ENCODE measurements at regions not wholly inside any gene's neighbourhood (a gene's known extent, or its start where the extent isn't known, plus 50 kb on each side); places are given as distances from the start of the nearest gene placed in this dataset.
"Not testable (repeated sequence)": the region's sequence is repeated elsewhere in the genome, so short reads cannot be mapped to it uniquely, and the experiment has no call there.

DNA sequence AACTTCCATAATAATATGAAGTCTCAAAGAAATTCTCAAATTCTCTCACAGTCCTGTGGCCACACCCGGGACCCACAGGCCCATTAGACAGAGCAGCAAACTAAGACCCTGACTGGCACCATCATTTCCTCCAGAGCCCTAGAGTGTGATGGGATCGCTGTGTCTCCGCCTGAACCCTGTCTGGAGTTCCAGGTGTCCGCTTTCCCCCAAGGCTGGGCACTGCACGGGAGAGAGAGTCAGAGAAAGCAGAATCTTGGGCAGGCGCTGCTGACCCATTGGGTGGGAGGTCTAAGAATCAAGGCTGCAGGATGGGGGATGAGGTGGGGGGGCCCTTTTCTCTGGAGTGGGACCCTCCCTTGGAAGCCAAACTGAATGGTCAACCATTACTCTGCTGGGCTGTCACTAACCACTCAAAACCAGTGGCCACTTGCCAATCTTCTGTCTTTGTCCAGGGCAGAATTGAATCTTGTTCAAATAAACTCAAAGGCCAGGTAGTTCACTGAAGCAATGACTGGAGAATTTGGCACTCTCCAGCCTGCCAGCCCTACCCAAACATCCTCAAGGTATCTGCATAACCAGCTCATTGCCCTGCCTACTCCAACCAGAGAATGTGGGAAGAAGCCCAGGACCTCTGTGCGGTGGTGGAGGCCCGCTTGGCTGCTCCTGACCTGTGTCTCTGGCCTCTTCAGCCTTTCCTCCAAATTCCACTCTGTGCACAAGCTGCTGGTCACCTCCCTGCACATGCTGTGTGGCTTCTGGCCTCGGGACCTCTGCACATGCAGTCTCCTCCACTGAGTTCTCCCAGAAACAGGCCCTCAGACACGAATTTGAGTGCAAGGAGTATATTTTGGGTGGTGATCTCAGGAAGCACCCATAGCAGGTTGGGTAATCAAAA, 141.1 kb downstream of the CEBPB start:
- no peak overlapping the region for H3K4me3 ChIP-seq (ENCODE audit: low read depth, poor library complexity, severe bottlenecking)
- 83 to 85% methylated on average over 10 of the region's 10 CpGs for WGBS, 2 donors
- peak; percentile 21 to 73 for DNase-seq (ENCODE audit: low spot score in 2 of 2)

DNA sequence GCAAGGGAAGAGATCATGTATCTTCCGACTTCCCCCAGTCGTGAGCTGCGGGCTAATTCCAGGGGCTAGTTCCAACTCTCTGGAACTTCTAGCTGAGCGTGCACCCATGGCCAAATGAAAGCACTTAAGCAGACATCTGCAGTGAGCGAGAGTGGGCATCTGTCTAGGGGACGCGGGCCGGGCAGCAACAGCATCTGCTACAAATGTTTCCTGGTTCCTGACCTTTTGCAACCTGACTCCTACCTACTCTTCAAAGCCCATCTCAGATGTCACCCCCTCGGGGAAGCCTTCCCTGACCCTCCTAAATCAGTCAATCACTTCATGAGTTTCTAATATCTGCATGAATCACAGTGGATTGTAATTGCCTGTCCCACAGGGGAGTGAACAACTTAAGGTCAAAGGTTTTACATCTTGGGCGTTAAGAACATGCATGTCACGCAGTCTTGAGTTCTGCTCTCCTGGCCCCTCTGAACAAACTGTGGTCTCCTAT, 141.9 kb downstream of the CEBPB start:
- TF ChIP-seq POLR2A (IDR thresholded peaks at IDR 0.05) = no peak
- TF ChIP-seq, protein P1, sequence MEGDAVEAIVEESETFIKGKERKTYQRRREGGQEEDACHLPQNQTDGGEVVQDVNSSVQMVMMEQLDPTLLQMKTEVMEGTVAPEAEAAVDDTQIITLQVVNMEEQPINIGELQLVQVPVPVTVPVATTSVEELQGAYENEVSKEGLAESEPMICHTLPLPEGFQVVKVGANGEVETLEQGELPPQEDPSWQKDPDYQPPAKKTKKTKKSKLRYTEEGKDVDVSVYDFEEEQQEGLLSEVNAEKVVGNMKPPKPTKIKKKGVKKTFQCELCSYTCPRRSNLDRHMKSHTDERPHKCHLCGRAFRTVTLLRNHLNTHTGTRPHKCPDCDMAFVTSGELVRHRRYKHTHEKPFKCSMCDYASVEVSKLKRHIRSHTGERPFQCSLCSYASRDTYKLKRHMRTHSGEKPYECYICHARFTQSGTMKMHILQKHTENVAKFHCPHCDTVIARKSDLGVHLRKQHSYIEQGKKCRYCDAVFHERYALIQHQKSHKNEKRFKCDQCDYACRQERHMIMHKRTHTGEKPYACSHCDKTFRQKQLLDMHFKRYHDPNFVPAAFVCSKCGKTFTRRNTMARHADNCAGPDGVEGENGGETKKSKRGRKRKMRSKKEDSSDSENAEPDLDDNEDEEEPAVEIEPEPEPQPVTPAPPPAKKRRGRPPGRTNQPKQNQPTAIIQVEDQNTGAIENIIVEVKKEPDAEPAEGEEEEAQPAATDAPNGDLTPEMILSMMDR (IDR thresholded peaks at IDR 0.05) = no peak
- DNase-seq (ENCODE audit: low spot score in 2 of 2) = peak in 1 of 2 donors; percentile 78
- 74 to 89% methylated on average over 11 of the region's 11 CpGs for WGBS, 2 donors
- intact Hi-C loops (cut with DNase I; ENCODE audit: low total_unique reads) = no loop called here
- no peak overlapping the region for H3K4me3 ChIP-seq (ENCODE audit: low read depth, poor library complexity, severe bottlenecking)

More for the DNA sequence above, 141.1 kb downstream of the CEBPB start:
- TF ChIP-seq POLR2A (IDR thresholded peaks at IDR 0.05) = no peak
- TF ChIP-seq, protein P1 (IDR thresholded peaks at IDR 0.05) = no peak
- intact Hi-C loops (cut with DNase I; ENCODE audit: low total_unique reads) = no loop called here

DNA sequence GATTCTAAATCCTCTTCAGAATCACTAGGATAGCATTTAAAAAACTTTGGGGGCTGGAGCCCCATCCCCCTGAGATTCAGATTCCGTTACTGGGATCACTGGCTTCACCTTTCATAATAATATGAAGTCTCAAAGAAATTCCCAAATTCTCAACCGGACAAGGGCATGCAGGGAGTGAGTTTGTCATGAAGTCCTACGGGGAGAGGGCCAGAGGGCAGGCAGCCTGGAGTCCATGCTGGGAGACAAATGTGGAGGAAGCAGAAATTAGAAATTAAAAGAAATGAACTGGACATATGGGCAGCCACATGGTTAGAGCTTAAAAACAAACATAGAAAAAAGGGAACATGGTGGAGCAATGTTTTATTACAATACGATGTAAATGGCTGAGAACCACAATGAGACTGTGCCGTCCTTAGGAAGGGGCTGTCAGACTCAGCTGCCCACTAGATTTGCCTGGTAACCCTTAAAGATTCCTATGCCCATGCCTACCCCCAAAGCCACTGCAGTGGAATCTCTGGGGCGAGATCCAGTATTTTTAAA, 142.6 kb downstream of the CEBPB start:
- H3K4me3 ChIP-seq (ENCODE audit: low read depth, poor library complexity, severe bottlenecking) = no peak overlapping the region
- intact Hi-C loops (cut with DNase I; ENCODE audit: low total_unique reads) = no loop called here
- DNase-seq (ENCODE audit: low spot score in 2 of 2) = peak in 1 of 2 donors; percentile 70
- 82 to 83% methylated on average over 6 of the region's 6 CpGs for WGBS, 2 donors
- no peak for TF ChIP-seq POLR2A (IDR thresholded peaks at IDR 0.05)
- TF ChIP-seq, protein P1 (IDR thresholded peaks at IDR 0.05) = no peak

DNA sequence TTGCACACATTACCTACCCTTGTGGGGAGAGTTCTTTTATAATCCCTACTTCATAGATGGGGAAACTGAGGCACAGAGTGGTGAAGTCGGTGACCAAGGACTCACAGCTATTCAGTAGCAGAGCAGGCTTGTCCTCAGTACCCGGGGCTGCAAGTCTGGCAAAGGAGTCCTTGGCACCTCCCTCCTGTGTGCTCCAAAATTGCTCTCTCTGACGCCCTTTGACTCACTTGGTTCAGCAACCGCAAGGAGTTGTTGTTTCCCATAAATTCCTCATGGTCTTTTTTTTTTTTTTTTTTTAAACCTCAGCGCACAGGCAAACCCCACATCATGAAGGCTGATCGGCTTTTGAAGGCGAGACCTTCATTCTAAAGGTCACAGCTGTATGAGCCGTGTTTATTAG, 143.2 kb downstream of the CEBPB start:
- TF ChIP-seq, protein P1 (IDR thresholded peaks at IDR 0.05) = no peak
- TF ChIP-seq POLR2A (IDR thresholded peaks at IDR 0.05) = no peak
- intact Hi-C loops (cut with DNase I; ENCODE audit: low total_unique reads) = no loop called here
- WGBS, 2 donors = 29 to 34% methylated on average over 8 of the region's 8 CpGs
- DNase-seq (ENCODE audit: low spot score in 2 of 2) = peak; percentile 59 to 88
- H3K4me3 ChIP-seq (ENCODE audit: low read depth, poor library complexity, severe bottlenecking) = no peak overlapping the region

DNA sequence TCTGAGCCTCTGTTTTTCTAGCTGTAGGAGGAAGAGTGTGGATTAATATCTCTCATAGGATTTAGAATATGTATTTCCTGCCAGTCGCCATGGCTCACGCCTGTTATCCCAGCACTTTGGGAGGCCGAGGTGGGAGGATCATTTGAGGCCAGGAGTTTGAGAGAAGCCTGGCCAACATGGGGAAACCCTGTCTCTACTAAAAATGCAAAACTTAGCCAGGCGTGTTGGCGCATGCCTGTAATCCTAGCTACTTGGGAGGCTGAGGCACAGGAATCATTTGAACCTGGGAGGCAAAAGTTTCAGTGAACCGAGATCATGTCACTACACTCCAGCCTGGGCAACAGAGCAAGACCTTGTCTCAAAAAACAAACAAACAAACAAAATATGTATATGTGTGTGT, 143.9 kb downstream of the CEBPB start:
- WGBS, 2 donors = 62 to 78% methylated on average over 6 of the region's 6 CpGs
- peak; percentile 15 to 80 for DNase-seq (ENCODE audit: low spot score in 2 of 2)
- H3K4me3 ChIP-seq (ENCODE audit: low read depth, poor library complexity, severe bottlenecking); intact Hi-C loops (cut with DNase I; ENCODE audit: low total_unique reads): not testable (repeated sequence)

DNA sequence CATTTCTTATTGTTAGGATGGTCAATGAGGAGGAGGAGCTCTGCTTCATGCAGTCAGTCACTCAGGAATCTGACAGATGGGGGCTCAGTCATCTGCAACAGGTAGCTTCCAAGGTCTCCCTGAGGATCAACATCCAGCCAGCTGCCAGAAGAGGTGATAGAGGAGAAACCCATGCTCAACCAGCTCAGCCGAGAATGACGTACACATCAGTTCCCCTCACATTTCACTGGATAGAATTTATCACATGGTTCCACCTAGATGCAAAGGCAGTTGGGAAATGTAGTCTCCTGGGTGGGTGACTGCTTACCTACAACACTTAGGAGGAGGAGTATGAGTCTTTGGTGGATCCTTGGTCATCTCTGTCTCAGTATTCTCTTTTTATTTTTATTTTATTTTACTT, 144.5 kb downstream of the CEBPB start:
- 33 to 38% methylated on average over 2 of the region's 2 CpGs for WGBS, 2 donors
- no peak for TF ChIP-seq POLR2A (IDR thresholded peaks at IDR 0.05)
- TF ChIP-seq, protein P1 (IDR thresholded peaks at IDR 0.05) = no peak
- H3K4me3 ChIP-seq (ENCODE audit: low read depth, poor library complexity, severe bottlenecking) = no peak overlapping the region
- peak; percentile 46 to 83 for DNase-seq (ENCODE audit: low spot score in 2 of 2)
- intact Hi-C loops (cut with DNase I; ENCODE audit: low total_unique reads) = no loop called here

Measured in lower leg skin (tissue), 4 donors.